HG03575 (cell line): ENCODE measurements at regions not wholly inside any gene's neighbourhood (a gene's known extent, or its start where the extent isn't known, plus 50 kb on each side); places are given as distances from the start of the nearest gene placed in this dataset.

Source experiments
- ATAC-seq: cut with Tn5 transposase; IDR thresholded peaks from one replicate; pipeline ENCODE4 v1.9.1; 2021; ENCODE audit not compliant: unreplicated experiment, insufficient number of reproducible peaks, low FRiP score; ENCODE audit errors: extremely low read depth

- ATAC-seq = no peak
These were observed 164.1 kb downstream of the SEC14L1 start for GRCh38 chr17:77304746-77305473.

- no peak for ATAC-seq
These were observed 165.4 kb downstream of the SEC14L1 start for GRCh38 chr17:77306048-77306789.

GRCh38 chr17:77306790-77307478 is 166.2 kb downstream of the SEC14L1 start:
- no peak for ATAC-seq

GRCh38 chr17:77307479-77308198 is 166.9 kb downstream of the SEC14L1 start:
- ATAC-seq = no peak

- ATAC-seq = no peak
These were observed 168.3 kb downstream of the SEC14L1 start for GRCh38 chr17:77308861-77309726.

GRCh38 chr17:77310336-77310735 is 169.6 kb downstream of the SEC14L1 start:
- ATAC-seq = no peak

GRCh38 chr17:77311371-77311981 is 170.7 kb downstream of the SEC14L1 start:
- no peak for ATAC-seq

- no peak for ATAC-seq
These were observed 171.4 kb downstream of the SEC14L1 start for GRCh38 chr17:77312061-77312701.

- ATAC-seq = no peak
These were observed 172.2 kb downstream of the SEC14L1 start for GRCh38 chr17:77312786-77313599.

- no peak for ATAC-seq
These were observed 173.1 kb downstream of the SEC14L1 start for GRCh38 chr17:77313831-77314230.

- no peak for ATAC-seq
These were observed 173.8 kb downstream of the SEC14L1 start for GRCh38 chr17:77314601-77315000.

GRCh38 chr17:77315010-77315409 is 174.2 kb downstream of the SEC14L1 start:
- ATAC-seq = no peak

- no peak for ATAC-seq
These were observed 174.9 kb downstream of the SEC14L1 start for GRCh38 chr17:77315551-77316190.

GRCh38 chr17:77316191-77316641 is 175.4 kb downstream of the SEC14L1 start:
- ATAC-seq = no peak

- no peak for ATAC-seq
These were observed 175.9 kb downstream of the SEC14L1 start for GRCh38 chr17:77316651-77317050.

- no peak for ATAC-seq
These were observed 176.5 kb downstream of the SEC14L1 start for GRCh38 chr17:77317091-77317750.
